ENCODE measurements at regions not wholly inside any gene's neighbourhood (a gene's known extent, or its start where the extent isn't known, plus 50 kb on each side); places are given as distances from the start of the nearest gene placed in this dataset.

DNA sequence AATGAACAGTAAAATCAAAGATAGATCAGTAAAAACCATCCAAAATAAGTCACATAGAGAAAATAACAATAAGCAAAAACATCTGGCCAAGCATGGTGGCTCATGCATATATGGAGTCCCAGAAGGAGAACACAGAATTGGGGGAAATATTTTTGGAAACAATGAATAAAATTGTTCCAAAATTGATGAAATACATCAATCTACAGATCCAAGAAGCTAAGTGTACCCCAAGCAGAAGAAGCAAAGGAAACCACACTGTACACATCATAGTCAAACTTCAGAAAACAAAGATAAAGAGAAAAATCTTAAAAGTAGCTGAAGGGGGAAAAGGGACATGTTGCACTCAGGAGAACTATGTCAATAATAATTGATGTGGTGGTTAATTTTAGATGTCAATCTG is 80.4 kb upstream of the RMP24 start:
- CTCF ChIA-PET (ENCODE audit: partially characterized antibody) = interaction anchor here (1.2 to 1.5 kb wide), 3 partner anchors 12 to 293 kb away, joined by 4 to 7 read pairs (median 4); no protein-coding TSS in a partner anchor
- Histone ChIP-seq H4K5ac (ENCODE audit: insufficient read length, low read depth, low read length) (no peak overlapping the region), H2BK5ac (ENCODE audit: low read depth, low read length) (no peak overlapping the region), H3K18ac (ENCODE audit: extremely low read depth, low read length) (no peak overlapping the region), H2BK120ac (replicated peaks; ENCODE audit: low read depth, low read length) (no peak overlapping the region), H2AFZ (ENCODE audit: low read length) (no peak overlapping the region), H3K23me2 (ENCODE audit: low read depth, low read length) (no peaks in the 10 kb centered on the region), H3K9ac (replicated peaks in 1 of 4; ENCODE audit: extremely low read depth in 1 of 4, low read depth in 3 of 4, low read length in 3 of 4) (no peak overlapping the region), H3K79me1 (ENCODE audit: low read depth, low read length) (no peaks in the 10 kb centered on the region), H3K27me3 (replicated peaks in 1 of 4; ENCODE audit: control insufficient read depth in 3 of 4, extremely low read depth in 1 of 4, insufficient read depth in 3 of 4, low read length in 3 of 4) (no peaks in the 10 kb centered on the region), H3K27ac (ENCODE audit: low read depth, low read length) (no peak overlapping the region), H3K56ac (replicated peaks; ENCODE audit: insufficient read length, low read depth, low read length) (no peak overlapping the region), H3K9me3 (ENCODE audit: insufficient read depth in 2 of 2, low read depth in 1 of 2, low read length in 1 of 2) (peaks cover 8 to 14% of the 10 kb centered on the region in 2 experiments; a peak in 2 of 4 replicates), H2BK12ac (ENCODE audit: low read depth, low read length) (no peak overlapping the region), H3K4me2 (ENCODE audit: insufficient read depth in 1 of 2, low read depth in 2 of 2, low read length in 2 of 2) (no peak overlapping the region), H3K4me1 (replicated peaks in 1 of 4; ENCODE audit: control insufficient read depth in 3 of 4, insufficient read depth in 4 of 4, low read length in 3 of 4) (peaks cover 0 to 3% (median 0%) of the 10 kb centered on the region in 4 experiments; a peak in 2 of 7 replicates), H4K91ac (replicated peaks; ENCODE audit: insufficient read length, low read length) (no peak overlapping the region), H3K14ac (ENCODE audit: insufficient read length) (no peak overlapping the region), H3K36me3 (ENCODE audit: control insufficient read depth in 2 of 4, insufficient read depth in 4 of 4, low read length in 3 of 4) (peaks cover 0 to 32% (median 6%) of the 10 kb centered on the region in 4 experiments; a peak in 4 of 8 replicates), H3K4me3 (ENCODE audit: extremely low read depth in 1 of 4, insufficient read depth in 2 of 4, low read depth in 3 of 4, low read length in 4 of 4) (no peak overlapping the region), H2BK20ac (ENCODE audit: low read length) (no peak overlapping the region), H2AK5ac (ENCODE audit: low read depth, low read length) (no peak overlapping the region), H4K20me1 (replicated peaks in 1 of 2; ENCODE audit: control insufficient read depth in 1 of 2, insufficient read depth in 2 of 2, low read length in 2 of 2) (no peaks in the 10 kb centered on the region), H2BK15ac (ENCODE audit: low read length) (no peak overlapping the region), H4K8ac (ENCODE audit: extremely low read depth, insufficient read depth, low read length) (no peak overlapping the region), H3K79me2 (ENCODE audit: control insufficient read depth in 1 of 2, insufficient read depth in 2 of 2, low read length in 2 of 2) (no peaks in the 10 kb centered on the region), H3K23ac (ENCODE audit: insufficient read length) (no peak overlapping the region), H3K4ac (replicated peaks; ENCODE audit: insufficient read length, low read depth, low read length) (no peak overlapping the region)
- DNase-seq (ENCODE audit: low read depth in 1 of 2, low spot score in 2 of 2) = no peak
- no peak for FAIRE-seq
- POLR2A ChIA-PET (ENCODE audit: partially characterized antibody) = interaction anchor here (2.0 kb wide), 1 partner anchor 8 kb away, joined by 5 read pairs; no protein-coding TSS in a partner anchor
- TF ChIP-seq CHD2 (IDR thresholded peaks at IDR 0.05; ENCODE audit: low read length) (no peak), BCL11A (IDR thresholded peaks at IDR 0.05; ENCODE audit: low read depth in 2 of 2, low read length in 2 of 2) (no peak), CBX8 (IDR thresholded peaks at IDR 0.05; ENCODE audit: borderline replicate concordance, low read depth, low read length) (no peak), KDM1A (IDR thresholded peaks at IDR 0.05; ENCODE audit: borderline replicate concordance, low read length) (no peak), RBBP5 (IDR thresholded peaks at IDR 0.05; ENCODE audit: borderline replicate concordance, low read depth, low read length) (no peak), GABPA (IDR thresholded peaks at IDR 0.05; ENCODE audit: borderline replicate concordance, insufficient read depth, low read length) (no peak), SP1 (IDR thresholded peaks at IDR 0.05; ENCODE audit: low read depth, low read length) (no peak), CEBPB (IDR thresholded peaks at IDR 0.05; ENCODE audit: low read depth, low read length) (no peak), CHD1 (IDR thresholded peaks at IDR 0.05; ENCODE audit: low read depth, low read length) (no peak), HDAC2 (IDR thresholded peaks at IDR 0.05; ENCODE audit: borderline replicate concordance in 1 of 2, low read depth in 2 of 2, low read length in 2 of 2) (no peak)
- TF ChIP-seq, protein P1, sequence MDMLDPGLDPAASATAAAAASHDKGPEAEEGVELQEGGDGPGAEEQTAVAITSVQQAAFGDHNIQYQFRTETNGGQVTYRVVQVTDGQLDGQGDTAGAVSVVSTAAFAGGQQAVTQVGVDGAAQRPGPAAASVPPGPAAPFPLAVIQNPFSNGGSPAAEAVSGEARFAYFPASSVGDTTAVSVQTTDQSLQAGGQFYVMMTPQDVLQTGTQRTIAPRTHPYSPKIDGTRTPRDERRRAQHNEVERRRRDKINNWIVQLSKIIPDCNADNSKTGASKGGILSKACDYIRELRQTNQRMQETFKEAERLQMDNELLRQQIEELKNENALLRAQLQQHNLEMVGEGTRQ (IDR thresholded peaks at IDR 0.05; ENCODE audit: low read length) = no peak
- TF ChIP-seq, protein P2, sequence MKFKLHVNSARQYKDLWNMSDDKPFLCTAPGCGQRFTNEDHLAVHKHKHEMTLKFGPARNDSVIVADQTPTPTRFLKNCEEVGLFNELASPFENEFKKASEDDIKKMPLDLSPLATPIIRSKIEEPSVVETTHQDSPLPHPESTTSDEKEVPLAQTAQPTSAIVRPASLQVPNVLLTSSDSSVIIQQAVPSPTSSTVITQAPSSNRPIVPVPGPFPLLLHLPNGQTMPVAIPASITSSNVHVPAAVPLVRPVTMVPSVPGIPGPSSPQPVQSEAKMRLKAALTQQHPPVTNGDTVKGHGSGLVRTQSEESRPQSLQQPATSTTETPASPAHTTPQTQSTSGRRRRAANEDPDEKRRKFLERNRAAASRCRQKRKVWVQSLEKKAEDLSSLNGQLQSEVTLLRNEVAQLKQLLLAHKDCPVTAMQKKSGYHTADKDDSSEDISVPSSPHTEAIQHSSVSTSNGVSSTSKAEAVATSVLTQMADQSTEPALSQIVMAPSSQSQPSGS (IDR thresholded peaks at IDR 0.05; ENCODE audit: low read length) = no peak
